ENCODE measurements at regions not wholly inside any gene's neighbourhood (a gene's known extent, or its start where the extent isn't known, plus 50 kb on each side); places are given as distances from the start of the nearest gene placed in this dataset.

GRCh38 chr11:130698174-130698573 lies 218.1 kb downstream of the SNX19 start:
- Mint-ChIP-seq H3K9me3 (no peaks in the 10 kb centered on the region), H3K27ac (no peak overlapping the region), H3K4me1 (no peaks in the 10 kb centered on the region), H3K27me3 (peaks cover 2% of the 10 kb centered on the region), H3K36me3 (ENCODE audit: low read depth) (no peaks in the 10 kb centered on the region), H3K4me3 (no peak overlapping the region)
- TF ChIP-seq CTCF (IDR thresholded peaks at IDR 0.05), result no peak
- ATAC-seq (ENCODE audit: low read depth), result no peak
- CTCF ChIA-PET, result no interaction called here
- intact Hi-C loops (cut with micrococcal nuclease), result no loop called here
- POLR2A ChIA-PET, result no interaction called here
- DNase-seq, result no peak

GRCh38 chr11:130699561-130699960 lies 216.7 kb downstream of the SNX19 start:
- Mint-ChIP-seq H3K4me3 (no peak overlapping the region), H3K27ac (no peak overlapping the region), H3K27me3 (peaks cover 2% of the 10 kb centered on the region), H3K36me3 (ENCODE audit: low read depth) (no peaks in the 10 kb centered on the region), H3K4me1 (no peaks in the 10 kb centered on the region), H3K9me3 (no peaks in the 10 kb centered on the region)
- intact Hi-C loops (cut with micrococcal nuclease), result no loop called here
- ATAC-seq (ENCODE audit: low read depth) (no peak), DNase-seq (no peak)
- ChIA-PET CTCF (no interaction called here), POLR2A (no interaction called here)
- no peak for TF ChIP-seq CTCF (IDR thresholded peaks at IDR 0.05)

- H3K4me3 Mint-ChIP-seq, result no peak overlapping the region
- no peaks in the 10 kb centered on the region for H3K36me3 Mint-ChIP-seq (ENCODE audit: low read depth)
- TF ChIP-seq CTCF (IDR thresholded peaks at IDR 0.05), result no peak
- ATAC-seq (ENCODE audit: low read depth) (no peak), DNase-seq (no peak)
- H3K9me3 Mint-ChIP-seq, result no peaks in the 10 kb centered on the region
- peaks cover 2% of the 10 kb centered on the region for H3K27me3 Mint-ChIP-seq
- intact Hi-C loops (cut with micrococcal nuclease), result no loop called here
- H3K4me1 Mint-ChIP-seq, result no peaks in the 10 kb centered on the region
- ChIA-PET CTCF (no interaction called here), POLR2A (no interaction called here)
- H3K27ac Mint-ChIP-seq, result no peak overlapping the region
Observed at GRCh38 chr11:130700092-130700491, 216.2 kb downstream of the SNX19 start.

- H3K4me1 Mint-ChIP-seq, result no peaks in the 10 kb centered on the region
- POLR2A ChIA-PET, result no interaction called here
- no peak overlapping the region for H3K27ac Mint-ChIP-seq
- H3K9me3 Mint-ChIP-seq, result no peaks in the 10 kb centered on the region
- H3K27me3 Mint-ChIP-seq, result peaks cover 6% of the 10 kb centered on the region
- no peak overlapping the region for H3K4me3 Mint-ChIP-seq
- DNase-seq (no peak), ATAC-seq (ENCODE audit: low read depth) (no peak)
- H3K36me3 Mint-ChIP-seq (ENCODE audit: low read depth), result no peaks in the 10 kb centered on the region
- TF ChIP-seq CTCF (IDR thresholded peaks at IDR 0.05), result no peak
- CTCF ChIA-PET, result no interaction called here
- intact Hi-C loops (cut with micrococcal nuclease), result no loop called here
Observed at GRCh38 chr11:130703489-130704190, 212.6 kb downstream of the SNX19 start.

GRCh38 chr11:130705670-130706421 lies 210.4 kb downstream of the SNX19 start:
- CTCF ChIA-PET, result no interaction called here
- Mint-ChIP-seq H3K4me1 (no peaks in the 10 kb centered on the region), H3K9me3 (no peaks in the 10 kb centered on the region), H3K27ac (no peak overlapping the region), H3K27me3 (peaks cover 6% of the 10 kb centered on the region), H3K36me3 (ENCODE audit: low read depth) (no peaks in the 10 kb centered on the region), H3K4me3 (no peak overlapping the region)
- no peak for TF ChIP-seq CTCF (IDR thresholded peaks at IDR 0.05)
- DNase-seq (no peak), ATAC-seq (ENCODE audit: low read depth) (no peak)
- intact Hi-C loops (cut with micrococcal nuclease), result no loop called here
- POLR2A ChIA-PET, result no interaction called here

All from activated B cell treated with CpG ODN at 0.5 μM for 24 hours (primary cell).